IPS DF 6.9 (cell line): ENCODE measurements at regions not wholly inside any gene's neighbourhood (a gene's known extent, or its start where the extent isn't known, plus 50 kb on each side); places are given as distances from the start of the nearest gene placed in this dataset.

Experiments
- DNase-seq: peaks from one replicate; pipeline ENCODE4 v3.0.0-alpha.2; 2013; ENCODE audit warnings: low read depth, low spot score
- H3K27ac ChIP-seq: one replicate; pipeline ENCODE4 v1.5.1; 2013; ENCODE audit warnings: low read length, control low read depth
- H3K27me3 ChIP-seq: 2 replicates; pipeline ENCODE4 v1.6.1; 2013; ENCODE audit warnings: mild to moderate bottlenecking, low read length; ENCODE audit not compliant: control insufficient read depth, insufficient read depth
- H3K36me3 ChIP-seq: 2 replicates; pipeline ENCODE4 v1.6.1; 2013; ENCODE audit warnings: low read length; ENCODE audit not compliant: control insufficient read depth, insufficient read depth
- H3K4me1 ChIP-seq: 2 replicates; pipeline ENCODE4 v1.6.1; 2013; ENCODE audit warnings: low read length; ENCODE audit not compliant: control insufficient read depth, insufficient read depth
- H3K4me3 ChIP-seq: 2 replicates; pipeline ENCODE4 v1.5.1; 2013; ENCODE audit warnings: mild to moderate bottlenecking, low read length
- H3K9me3 ChIP-seq: 2 replicates; pipeline ENCODE4 v1.6.1; 2013; ENCODE audit warnings: low read length, inconsistent platforms; ENCODE audit not compliant: control insufficient read depth, insufficient read depth
- WGBS: extraction: QIAGEN DNeasy Blood & Tissue Kit; methylation state at CpG from one replicate; pipeline ENCODE4 v1.1.7; 2013; ENCODE audit warnings: mixed read lengths, missing lambda C conversion rate; ENCODE audit not compliant: insufficient read length, insufficient coverage; 5-methylcytosine and 5-hydroxymethylcytosine counted together

GRCh38 chr2:205914213-205915129 is 171.5 kb downstream of the INO80D start:
- no peaks in the 10 kb centered on the region for H3K36me3 ChIP-seq
- no peak for DNase-seq
- H3K4me3 ChIP-seq, result no peak overlapping the region
- H3K27me3 ChIP-seq, result no peaks in the 10 kb centered on the region
- H3K27ac ChIP-seq, result no peak overlapping the region
- no peaks in the 10 kb centered on the region for H3K9me3 ChIP-seq
- no peaks in the 10 kb centered on the region for H3K4me1 ChIP-seq
- no CpG with 5 or more reads among the region's 4 CpGs for WGBS

- no CpG with 5 or more reads among the region's 1 CpG for WGBS
- no peaks in the 10 kb centered on the region for H3K9me3 ChIP-seq
Observed at GRCh38 chr2:205913668-205914067, 172.3 kb downstream of the INO80D start.

DNA sequence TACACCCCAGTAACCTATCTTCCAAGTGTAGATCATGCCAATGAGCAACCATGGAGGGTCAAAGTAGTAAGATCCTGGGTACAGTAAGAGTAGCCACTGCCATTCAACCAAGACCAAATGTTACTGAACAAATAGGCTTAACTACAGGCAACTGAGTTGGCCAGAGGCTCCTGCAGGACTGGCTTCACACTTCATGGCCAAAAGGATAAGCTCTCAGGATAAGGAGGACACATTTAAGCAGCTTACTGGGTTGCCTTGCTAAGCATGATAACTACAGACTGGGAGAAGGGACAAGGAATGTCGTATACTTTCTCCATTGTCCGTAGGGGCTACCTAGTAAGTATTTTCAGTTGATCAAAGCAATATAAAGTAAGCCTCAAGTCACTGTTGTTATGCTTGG is 174.7 kb downstream of the INO80D start:
- Histone ChIP-seq H3K4me3 (no peak overlapping the region), H3K27me3 (no peaks in the 10 kb centered on the region), H3K36me3 (no peaks in the 10 kb centered on the region), H3K27ac (no peak overlapping the region), H3K4me1 (no peaks in the 10 kb centered on the region), H3K9me3 (no peaks in the 10 kb centered on the region)
- WGBS, result no CpG with 5 or more reads among the region's 2 CpGs
- DNase-seq, result no peak

More at GRCh38 chr2:205913668-205914067, 172.3 kb downstream of the INO80D start:
- Histone ChIP-seq H3K27ac (no peak overlapping the region), H3K27me3 (no peaks in the 10 kb centered on the region), H3K4me1 (no peaks in the 10 kb centered on the region), H3K36me3 (no peaks in the 10 kb centered on the region), H3K4me3 (no peak overlapping the region)
- no peak for DNase-seq

DNA sequence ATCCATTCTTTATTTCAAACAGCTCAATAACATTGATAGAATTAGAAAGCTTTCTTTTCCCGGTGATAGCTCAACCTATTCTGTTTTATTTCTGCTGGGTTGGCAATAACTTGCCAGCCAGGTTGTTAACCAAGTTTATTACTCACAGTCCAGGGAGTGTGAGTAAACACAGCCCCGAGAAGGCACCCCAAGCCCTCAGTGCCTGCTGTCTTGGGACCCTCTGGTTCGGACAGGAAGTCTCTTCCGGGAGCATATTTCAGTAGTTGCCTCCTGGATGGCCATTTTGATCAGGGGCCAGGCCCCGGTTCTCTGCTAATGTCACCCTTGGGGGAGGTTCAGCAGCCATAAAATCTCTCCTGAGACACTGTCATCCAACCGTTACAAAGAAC is 176.8 kb downstream of the INO80D start:
- Histone ChIP-seq H3K9me3 (no peaks in the 10 kb centered on the region), H3K36me3 (no peaks in the 10 kb centered on the region), H3K27ac (no peak overlapping the region), H3K27me3 (no peaks in the 10 kb centered on the region), H3K4me3 (no peak overlapping the region), H3K4me1 (no peaks in the 10 kb centered on the region)
- no CpG with 5 or more reads among the region's 6 CpGs for WGBS
- no peak for DNase-seq

- Histone ChIP-seq H3K27me3 (no peaks in the 10 kb centered on the region), H3K9me3 (no peaks in the 10 kb centered on the region), H3K4me3 (no peak overlapping the region), H3K36me3 (no peaks in the 10 kb centered on the region), H3K27ac (no peak overlapping the region), H3K4me1 (no peaks in the 10 kb centered on the region)
- no CpG with 5 or more reads among the region's 16 CpGs for WGBS
- no peak for DNase-seq
Observed at GRCh38 chr2:205908212-205909183, 177.5 kb downstream of the INO80D start.

DNA sequence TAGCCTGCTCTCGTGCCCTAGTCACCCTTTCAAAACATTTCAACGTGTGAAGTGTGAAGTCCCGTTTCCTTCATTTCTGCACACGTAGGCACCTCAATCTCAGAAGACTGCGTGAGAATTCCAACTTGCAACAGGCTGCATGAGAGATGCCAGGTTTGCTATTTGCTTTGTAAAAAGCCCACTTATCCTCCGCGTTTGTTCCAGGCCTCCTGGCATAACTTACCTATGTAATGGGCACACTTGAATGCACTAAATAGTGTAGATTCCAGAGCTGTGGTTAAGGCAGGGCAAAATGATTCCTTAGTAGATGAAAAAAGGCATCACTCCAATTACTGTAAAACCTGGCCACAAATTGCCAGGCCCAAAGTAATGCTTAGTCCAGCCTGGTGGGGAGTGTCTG is 179.6 kb downstream of the INO80D start:
- Histone ChIP-seq H3K9me3 (no peaks in the 10 kb centered on the region), H3K4me3 (no peak overlapping the region), H3K4me1 (no peaks in the 10 kb centered on the region), H3K27ac (no peak overlapping the region), H3K27me3 (no peaks in the 10 kb centered on the region), H3K36me3 (no peaks in the 10 kb centered on the region)
- DNase-seq, result no peak
- no CpG with 5 or more reads among the region's 7 CpGs for WGBS

DNA sequence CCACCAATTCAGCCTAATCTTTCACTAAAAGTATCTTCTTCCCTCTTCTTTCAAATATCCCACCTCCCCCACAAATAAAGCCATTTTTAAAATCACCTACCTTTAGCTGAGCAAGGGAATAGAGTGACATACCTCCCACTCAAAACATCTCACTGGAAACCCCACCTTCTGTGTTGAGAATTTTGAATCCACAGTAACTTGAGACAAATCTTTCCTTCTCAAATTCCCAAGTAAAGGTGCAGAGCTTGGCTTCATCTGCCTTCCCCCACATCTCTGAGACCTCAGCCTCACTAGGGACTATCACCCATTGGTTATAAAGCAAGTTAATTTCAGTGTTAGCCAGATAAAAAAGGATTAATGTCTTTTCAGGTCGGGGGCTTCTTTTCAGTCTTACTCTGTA is 180.4 kb downstream of the INO80D start:
- H3K4me3 ChIP-seq, result no peak overlapping the region
- no peaks in the 10 kb centered on the region for H3K9me3 ChIP-seq
- H3K27me3 ChIP-seq, result no peaks in the 10 kb centered on the region
- no peaks in the 10 kb centered on the region for H3K4me1 ChIP-seq
- no peak for DNase-seq
- no peak overlapping the region for H3K27ac ChIP-seq
- no peaks in the 10 kb centered on the region for H3K36me3 ChIP-seq
- no CpG with 5 or more reads among the region's 1 CpG for WGBS

DNA sequence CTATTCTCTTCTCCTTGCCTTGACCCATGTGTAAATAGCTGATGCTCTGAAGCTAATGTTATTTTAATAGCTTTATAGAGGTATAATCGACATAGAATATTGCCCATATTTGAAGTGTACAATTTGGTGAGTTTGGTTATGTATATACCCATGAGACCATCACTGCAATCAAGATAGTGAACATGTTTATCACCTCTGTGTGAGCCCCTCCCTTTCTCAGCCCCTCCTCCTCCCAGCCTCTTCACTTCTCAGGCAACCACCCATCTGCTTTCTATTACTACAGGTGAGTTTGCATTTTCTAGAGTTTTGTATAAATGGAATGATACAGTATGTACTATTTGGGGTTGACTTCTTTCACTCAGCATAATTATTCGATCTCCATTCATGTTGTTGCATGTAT is 181.1 kb downstream of the INO80D start:
- Histone ChIP-seq H3K4me1 (no peaks in the 10 kb centered on the region), H3K27me3 (no peaks in the 10 kb centered on the region), H3K27ac (no peak overlapping the region), H3K9me3 (no peaks in the 10 kb centered on the region), H3K4me3 (no peak overlapping the region), H3K36me3 (no peaks in the 10 kb centered on the region)
- WGBS, result no CpG with 5 or more reads among the region's 2 CpGs
- no peak for DNase-seq

GRCh38 chr2:205903549-205904129 is 182.3 kb downstream of the INO80D start:
- WGBS, result no CpG with 5 or more reads among the region's 10 CpGs
- DNase-seq, result no peak
- Histone ChIP-seq H3K27ac (no peak overlapping the region), H3K9me3 (no peaks in the 10 kb centered on the region), H3K36me3 (no peaks in the 10 kb centered on the region), H3K4me3 (no peak overlapping the region), H3K4me1 (no peaks in the 10 kb centered on the region), H3K27me3 (no peaks in the 10 kb centered on the region)

DNA sequence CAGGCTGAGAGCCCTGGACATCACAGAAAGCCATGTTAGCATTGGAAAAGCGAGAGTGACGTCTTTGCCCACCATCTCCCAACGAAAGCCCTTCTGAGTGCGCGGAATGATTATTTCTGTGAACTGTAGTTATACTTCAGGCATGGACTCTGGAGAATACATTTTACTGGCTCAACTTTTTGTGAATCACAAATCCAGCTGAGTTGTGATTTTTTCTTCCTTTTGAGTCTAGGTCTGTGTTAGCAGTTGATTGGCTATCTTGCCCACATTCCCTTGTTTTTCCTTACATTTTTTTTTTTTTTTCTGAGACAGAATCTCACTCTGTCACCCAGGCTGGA is 183.1 kb downstream of the INO80D start:
- Histone ChIP-seq H3K27me3 (no peaks in the 10 kb centered on the region), H3K27ac (no peak overlapping the region), H3K4me3 (no peak overlapping the region), H3K9me3 (no peaks in the 10 kb centered on the region), H3K36me3 (no peaks in the 10 kb centered on the region), H3K4me1 (no peaks in the 10 kb centered on the region)
- no peak for DNase-seq
- no CpG with 5 or more reads among the region's 5 CpGs for WGBS
